GM19025 (cell line): ENCODE measurements at regions not wholly inside any gene's neighbourhood (a gene's known extent, or its start where the extent isn't known, plus 50 kb on each side); places are given as distances from the start of the nearest gene placed in this dataset.
A peak's percentile ranks its signal among the peaks of the same experiment; 100 is the strongest.

ENCODE experiments used
- ATAC-seq: cut with Tn5 transposase; IDR thresholded peaks from one replicate; pipeline ENCODE4 v1.9.1; 2021; ENCODE audit warnings: mild to moderate bottlenecking, low read depth, moderate library complexity; ENCODE audit not compliant: unreplicated experiment

GRCh38 chr9:16221822-16222547, 648.5 kb downstream of the BNC2 start:
- peak; percentile 56 for ATAC-seq

- ATAC-seq, result no peak
Measured at GRCh38 chr9:16223074-16223871, 647.2 kb downstream of the BNC2 start.

- ATAC-seq, result no peak
Measured at GRCh38 chr9:16230731-16231130, 639.7 kb downstream of the BNC2 start.

GRCh38 chr9:16236311-16236710, 634.2 kb downstream of the BNC2 start:
- no peak for ATAC-seq

- no peak for ATAC-seq
Measured at GRCh38 chr9:16236882-16237281, 633.6 kb downstream of the BNC2 start.

GRCh38 chr9:16238623-16239138, 631.8 kb downstream of the BNC2 start:
- no peak for ATAC-seq

GRCh38 chr9:16241231-16241630, 629.2 kb downstream of the BNC2 start:
- ATAC-seq, result no peak

GRCh38 chr9:16243798-16244197, 626.7 kb downstream of the BNC2 start:
- no peak for ATAC-seq

GRCh38 chr9:16245756-16246440, 624.6 kb downstream of the BNC2 start:
- no peak for ATAC-seq

- ATAC-seq, result no peak
Measured at GRCh38 chr9:16246785-16247184, 623.7 kb downstream of the BNC2 start.

GRCh38 chr9:16247188-16247875, 623.1 kb downstream of the BNC2 start:
- no peak for ATAC-seq

- ATAC-seq, result no peak
Measured at GRCh38 chr9:16248822-16249221, 621.6 kb downstream of the BNC2 start.

- no peak for ATAC-seq
Measured at GRCh38 chr9:16252616-16253015, 617.9 kb downstream of the BNC2 start.

GRCh38 chr9:16254674-16255073, 615.8 kb downstream of the BNC2 start:
- no peak for ATAC-seq

- ATAC-seq, result no peak
Measured at GRCh38 chr9:16255217-16255616, 615.3 kb downstream of the BNC2 start.

GRCh38 chr9:16257604-16258003, 612.9 kb downstream of the BNC2 start:
- ATAC-seq, result no peak

GRCh38 chr9:16258191-16258590, 612.3 kb downstream of the BNC2 start:
- ATAC-seq, result no peak

GRCh38 chr9:16258708-16259107, 611.8 kb downstream of the BNC2 start:
- ATAC-seq, result no peak

GRCh38 chr9:16262477-16263261, 607.8 kb downstream of the BNC2 start:
- no peak for ATAC-seq

- ATAC-seq, result no peak
Measured at GRCh38 chr9:16265688-16266087, 604.8 kb downstream of the BNC2 start.
